Activated effector memory CD4-positive, alpha-beta T cell treated with anti-CD3 and anti-CD28 coated beads, Interleukin-2, amount 50 U/mL, for 16 hours (primary cell): ENCODE measurements at regions not wholly inside any gene's neighbourhood (a gene's known extent, or its start where the extent isn't known, plus 50 kb on each side); places are given as distances from the start of the nearest gene placed in this dataset.

Experiments
- DNase-seq: peaks from one replicate; pipeline ENCODE4 v3.0.0-alpha.2; 2020

GRCh38 chr13:111927181-111927540 lies 139.8 kb upstream of the SOX1 start:
- DNase-seq, result peak; percentile 39

- DNase-seq, result peak; percentile 39
Observed at GRCh38 chr13:111929036-111929616, 137.8 kb upstream of the SOX1 start.

GRCh38 chr13:111936267-111936925 lies 130.6 kb upstream of the SOX1 start:
- peak; percentile 28 for DNase-seq

GRCh38 chr13:111937777-111938311 lies 129.1 kb upstream of the SOX1 start:
- peak; percentile 53 for DNase-seq

DNA sequence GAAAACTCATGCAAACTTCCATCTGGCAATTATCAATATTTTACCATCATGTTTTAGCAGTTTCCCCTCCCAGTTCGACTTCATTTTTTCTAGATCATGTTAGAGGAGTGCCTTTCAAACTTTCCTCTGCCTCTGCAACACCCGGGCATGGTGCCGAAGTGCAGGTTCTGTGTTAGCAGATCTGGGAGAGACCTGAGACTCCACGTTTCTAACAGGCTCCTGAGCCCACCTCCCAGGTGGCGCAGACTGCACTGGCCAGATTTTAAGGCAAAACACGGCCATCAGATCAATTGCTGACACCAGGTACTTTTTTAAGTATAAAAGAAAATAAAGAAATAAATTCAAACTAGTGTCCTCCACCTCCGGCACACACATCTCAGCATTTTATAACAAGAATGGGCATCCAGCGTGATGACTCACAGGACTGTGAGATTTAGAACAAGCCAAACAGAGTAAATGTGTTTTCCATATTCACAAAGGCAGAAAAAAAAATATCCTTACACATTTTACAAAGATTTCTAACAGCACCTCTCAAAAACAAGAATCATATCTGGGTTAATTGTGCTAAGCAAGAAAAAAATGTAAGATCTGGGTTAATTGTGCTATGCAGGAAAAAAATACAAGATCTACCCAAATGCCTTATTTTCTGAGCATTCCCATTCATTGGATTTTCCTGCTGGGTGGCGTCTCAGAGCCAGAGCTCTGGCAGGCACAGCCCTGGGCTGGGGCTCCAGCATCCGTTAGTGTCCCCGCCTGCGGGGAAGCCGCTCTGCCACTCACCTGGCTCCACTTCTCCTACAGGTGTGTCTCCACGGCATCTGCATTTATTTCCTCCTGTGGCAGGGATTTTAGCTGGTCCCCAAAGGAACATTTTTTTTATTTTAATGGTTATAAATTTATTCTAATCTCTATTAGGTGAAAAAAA lies 127.9 kb upstream of the SOX1 start:
- peak; percentile 14 for DNase-seq

DNA sequence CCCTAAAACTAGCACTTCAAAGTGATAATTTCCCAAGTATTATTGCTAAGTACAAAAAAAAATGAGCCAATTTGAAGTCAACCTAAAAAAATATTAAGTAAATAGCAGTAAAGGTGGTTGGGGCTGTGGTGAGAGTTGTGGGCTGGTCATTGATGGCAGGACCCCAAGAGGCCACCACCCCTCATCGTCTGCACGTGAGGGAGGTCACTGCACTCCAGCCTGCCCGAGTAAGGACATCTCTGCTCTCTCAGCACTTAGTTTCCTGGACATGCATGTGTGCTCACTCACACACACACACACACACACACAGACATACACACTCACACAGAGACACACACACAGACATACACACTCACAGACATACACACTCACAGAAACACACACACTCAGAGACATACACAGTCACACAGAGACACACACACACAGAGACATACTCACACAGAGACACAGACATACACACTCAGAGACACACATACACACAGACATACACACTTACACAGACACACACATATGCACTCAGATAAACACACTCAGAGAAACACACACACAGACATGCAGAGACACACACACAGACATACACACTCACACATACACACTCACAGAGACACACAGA lies 127.2 kb upstream of the SOX1 start:
- peak; percentile 21 for DNase-seq

DNA sequence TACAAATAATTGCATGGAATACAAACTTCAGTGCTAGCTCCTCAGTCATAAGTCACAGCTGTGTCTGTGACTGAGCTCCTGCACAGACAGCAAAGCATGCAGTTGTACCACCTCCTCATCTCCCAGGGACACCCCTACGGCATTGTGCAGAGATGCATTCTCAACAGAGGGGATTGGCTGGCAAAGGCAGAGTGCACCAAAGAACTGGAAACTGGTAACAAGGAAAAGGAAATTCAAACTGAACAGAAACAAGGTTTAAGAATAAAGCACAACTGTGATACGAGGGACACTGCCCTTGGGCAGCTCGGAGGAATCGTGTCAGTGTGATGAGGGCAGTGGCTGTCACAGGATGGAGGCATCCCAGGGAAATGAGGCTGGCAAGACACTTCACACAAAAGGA lies 126.1 kb upstream of the SOX1 start:
- peak; percentile 25 for DNase-seq

DNA sequence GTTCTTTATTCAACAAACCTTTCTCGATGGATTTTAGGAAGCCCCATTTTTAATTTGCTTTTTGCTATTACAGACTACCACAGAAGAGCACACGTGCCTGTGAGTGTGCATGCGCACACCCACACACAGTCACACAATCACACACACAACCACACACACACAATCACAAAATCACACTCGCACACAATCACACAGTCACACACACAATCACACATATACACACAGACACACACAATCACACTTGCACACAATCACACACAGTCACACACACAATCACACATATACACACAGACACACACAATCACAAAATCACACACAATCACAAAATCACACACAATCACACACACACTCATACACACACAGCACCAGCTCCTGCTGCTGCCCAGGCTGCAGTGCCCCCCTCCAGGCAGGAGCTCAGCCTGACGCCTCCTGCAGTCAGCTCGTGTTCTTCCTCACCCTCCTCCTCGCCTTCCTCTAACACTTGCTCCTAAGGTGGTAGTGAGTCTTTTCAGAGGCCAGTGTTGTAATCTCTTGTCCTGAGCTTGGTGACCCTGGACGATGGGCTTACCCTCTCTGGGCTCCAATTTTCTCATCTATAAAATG lies 125.0 kb upstream of the SOX1 start:
- DNase-seq, result no peak

- DNase-seq, result peak; percentile 34
Observed at GRCh38 chr13:111943229-111943795, 123.6 kb upstream of the SOX1 start.

- DNase-seq, result peak; percentile 25
Observed at GRCh38 chr13:111944171-111944583, 122.8 kb upstream of the SOX1 start.

GRCh38 chr13:111945086-111945485 lies 121.9 kb upstream of the SOX1 start:
- peak; percentile 46 for DNase-seq

DNA sequence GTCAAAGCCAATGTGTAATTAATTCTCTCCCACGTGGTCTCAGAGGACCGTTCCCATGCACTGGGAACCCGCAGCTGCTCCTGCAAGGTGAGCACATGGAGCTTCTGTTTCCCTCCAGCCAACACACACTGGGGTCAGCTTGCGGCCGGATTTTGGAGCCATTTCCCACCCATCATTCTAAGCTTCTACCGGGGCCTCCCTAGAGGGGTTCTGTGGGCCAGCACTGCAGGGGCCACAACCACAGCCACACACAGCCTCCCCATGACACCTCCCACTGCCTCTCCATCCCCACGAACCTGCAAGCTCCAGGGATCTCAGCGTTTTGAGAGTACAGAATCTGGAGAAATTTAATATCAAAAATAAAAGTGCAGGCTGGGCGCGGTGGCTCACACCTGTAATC lies 120.7 kb upstream of the SOX1 start:
- DNase-seq, result peak; percentile 28

GRCh38 chr13:111947026-111947810 lies 119.7 kb upstream of the SOX1 start:
- DNase-seq, result peak; percentile 33

- DNase-seq, result peak; percentile 27
Observed at GRCh38 chr13:111947876-111948275, 119.1 kb upstream of the SOX1 start.

DNA sequence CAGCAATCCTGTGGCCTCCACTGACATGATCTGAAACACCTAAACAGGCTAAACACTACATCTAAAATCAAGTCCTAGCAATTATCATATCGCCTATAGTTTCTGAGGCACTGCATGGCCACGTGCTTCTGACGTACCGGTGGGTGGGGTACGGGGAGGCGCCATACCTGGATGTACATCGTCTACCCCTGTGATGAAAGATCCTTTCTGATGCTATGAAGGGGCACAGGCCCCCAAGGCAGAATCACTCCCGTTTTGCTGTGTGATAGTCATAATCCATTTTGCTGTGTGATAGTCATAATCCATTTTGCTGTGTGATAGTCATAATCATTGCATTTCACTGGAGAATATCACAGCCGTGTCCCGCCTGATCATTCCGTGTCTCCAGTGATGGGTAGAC lies 118.7 kb upstream of the SOX1 start:
- peak; percentile 27 for DNase-seq

DNA sequence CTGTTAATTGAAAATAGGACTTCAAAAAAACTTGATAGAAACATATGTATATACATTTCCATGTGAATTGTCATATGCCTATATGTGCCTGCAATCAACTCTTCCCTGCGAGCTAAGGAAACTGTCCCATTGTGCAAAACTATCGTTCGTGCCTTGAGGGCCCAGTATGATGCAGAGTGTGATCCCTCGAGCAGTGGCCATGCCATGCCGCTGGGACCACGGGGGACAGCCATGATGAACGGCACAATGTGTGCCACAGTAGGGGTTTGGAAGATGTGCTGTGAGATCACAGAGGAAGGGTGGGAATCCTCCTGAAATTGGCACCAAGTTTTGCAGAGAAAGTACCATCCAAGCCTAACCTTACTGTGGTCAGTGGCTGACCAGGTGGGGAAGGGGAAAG lies 118.1 kb upstream of the SOX1 start:
- DNase-seq, result peak; percentile 33

DNA sequence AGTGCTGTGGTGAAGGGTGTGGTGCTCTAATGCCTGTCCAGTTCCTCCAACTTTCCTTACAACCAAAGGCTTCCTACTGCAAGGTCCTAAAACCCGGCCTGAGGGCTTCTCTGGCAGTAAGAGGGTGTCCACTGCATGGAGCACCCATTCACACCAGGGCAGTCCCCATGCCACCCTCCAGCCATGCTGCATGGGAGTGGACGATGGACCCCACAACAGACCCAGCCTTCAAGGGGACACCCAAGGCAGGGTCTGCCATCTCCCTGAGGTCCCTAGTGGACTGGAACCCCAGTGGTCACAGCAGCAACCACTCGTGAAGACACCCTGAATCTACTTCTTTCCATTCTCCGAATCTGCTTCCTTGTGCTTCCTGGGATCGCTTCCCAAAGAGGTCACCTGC lies 117.6 kb upstream of the SOX1 start:
- DNase-seq, result peak; percentile 28

DNA sequence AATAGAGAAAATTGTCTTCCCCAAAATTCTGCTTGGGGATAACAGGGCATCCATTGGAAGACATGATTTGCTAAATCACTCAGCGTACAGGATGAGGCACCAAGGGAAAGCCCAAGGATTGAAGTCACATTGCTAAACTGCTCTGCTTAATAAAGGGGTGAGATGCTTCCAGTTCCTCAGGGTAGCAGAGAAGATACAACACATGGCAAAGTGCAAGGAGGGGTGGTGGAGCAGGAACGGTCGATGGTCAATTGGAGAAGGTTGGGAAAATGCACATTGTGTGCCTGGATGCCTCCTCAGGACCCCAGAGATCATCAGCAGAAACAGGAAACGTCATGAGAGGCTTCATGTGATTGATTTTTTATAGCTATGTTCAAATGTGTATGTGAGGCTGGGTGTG lies 116.3 kb upstream of the SOX1 start:
- peak; percentile 21 for DNase-seq

- peak; percentile 27 for DNase-seq
Observed at GRCh38 chr13:111952032-111952431, 114.9 kb upstream of the SOX1 start.

DNA sequence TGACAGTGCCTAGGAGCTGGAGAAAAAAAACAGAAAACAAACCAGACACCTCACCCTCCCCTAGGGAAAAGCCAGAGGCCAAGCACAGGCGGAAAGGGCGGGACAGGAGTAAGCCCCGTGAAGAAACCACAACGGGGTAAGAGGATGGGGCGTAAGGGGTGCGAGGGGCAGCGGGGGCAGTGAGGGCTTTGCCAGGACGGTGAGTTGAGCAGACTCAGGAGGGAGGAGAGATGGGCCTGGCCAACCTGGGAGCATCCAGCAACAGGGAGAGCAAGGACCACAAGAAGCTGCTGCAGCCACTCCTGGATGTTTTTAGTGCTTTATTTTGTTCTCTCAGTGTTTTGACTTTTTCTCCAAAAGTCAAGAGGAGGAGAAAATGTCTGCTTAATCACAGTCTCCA lies 114.1 kb upstream of the SOX1 start:
- peak; percentile 17 for DNase-seq

DNA sequence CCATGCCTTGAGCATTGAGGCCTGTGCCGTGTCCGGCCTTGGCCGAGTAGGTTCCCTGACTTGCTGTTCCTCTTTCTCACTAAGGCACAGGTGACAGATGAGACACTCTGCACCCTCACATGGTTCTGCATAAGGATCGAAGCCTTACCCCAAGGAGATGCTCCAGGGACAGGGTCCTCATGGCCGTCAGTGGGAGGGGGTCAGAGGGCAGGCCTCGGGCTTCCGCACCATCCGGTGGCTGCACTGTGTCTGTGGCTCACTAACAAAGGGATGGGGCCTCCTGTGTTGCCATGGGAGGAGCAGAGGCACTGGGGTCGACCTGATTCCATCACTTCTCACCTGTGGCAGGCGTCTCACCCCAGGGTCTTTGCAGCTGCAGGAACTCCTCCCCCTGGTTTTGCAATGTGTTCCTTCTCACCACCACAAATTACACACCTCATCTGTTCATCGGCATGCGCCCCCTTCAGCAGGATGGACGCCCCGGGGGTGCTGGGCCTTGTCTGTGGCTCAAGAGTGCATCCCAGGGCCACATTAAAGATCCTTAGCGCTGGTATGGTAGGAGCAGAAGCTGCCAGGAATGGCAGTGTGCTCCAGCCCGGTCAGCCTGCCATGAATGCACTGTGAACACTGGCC lies 113.3 kb upstream of the SOX1 start:
- peak; percentile 38 for DNase-seq
